HG03159 (cell line): ENCODE measurements at regions not wholly inside any gene's neighbourhood (a gene's known extent, or its start where the extent isn't known, plus 50 kb on each side); places are given as distances from the start of the nearest gene placed in this dataset.

Experiments
- ATAC-seq: cut with Tn5 transposase; IDR thresholded peaks from one replicate; pipeline ENCODE4 v1.9.1; 2021; ENCODE audit warnings: mild to moderate bottlenecking, moderate library complexity; ENCODE audit not compliant: unreplicated experiment

GRCh38 chr1:165034136-165034809 lies 322.2 kb downstream of the LMX1A start:
- ATAC-seq = no peak

- ATAC-seq = no peak
Measured at GRCh38 chr1:165031001-165031400, 325.5 kb downstream of the LMX1A start.

GRCh38 chr1:165025805-165026204 lies 330.7 kb downstream of the LMX1A start:
- ATAC-seq = no peak

- no peak for ATAC-seq
Measured at GRCh38 chr1:165014753-165015152, 341.8 kb downstream of the LMX1A start.

- no peak for ATAC-seq
Measured at GRCh38 chr1:165011991-165012531, 344.5 kb downstream of the LMX1A start.

- no peak for ATAC-seq
Measured at GRCh38 chr1:165011186-165011585, 345.3 kb downstream of the LMX1A start.

GRCh38 chr1:165010418-165011070 lies 346.0 kb downstream of the LMX1A start:
- no peak for ATAC-seq

- ATAC-seq = no peak
Measured at GRCh38 chr1:165006831-165007230, 349.7 kb downstream of the LMX1A start.

- no peak for ATAC-seq
Measured at GRCh38 chr1:164999146-164999545, 357.4 kb downstream of the LMX1A start.

GRCh38 chr1:164991763-164992314 lies 364.7 kb downstream of the LMX1A start:
- no peak for ATAC-seq

GRCh38 chr1:164983023-164983650 lies 373.4 kb downstream of the LMX1A start:
- ATAC-seq = no peak

GRCh38 chr1:164982545-164982944 lies 374.0 kb downstream of the LMX1A start:
- ATAC-seq = no peak

- ATAC-seq = no peak
Measured at GRCh38 chr1:164977561-164977960, 379.0 kb downstream of the LMX1A start.

- ATAC-seq = no peak
Measured at GRCh38 chr1:164971921-164972415, 384.5 kb downstream of the LMX1A start.

- ATAC-seq = no peak
Measured at GRCh38 chr1:164971391-164971790, 385.1 kb downstream of the LMX1A start.

GRCh38 chr1:164969253-164969652 lies 387.3 kb downstream of the LMX1A start:
- ATAC-seq = no peak

GRCh38 chr1:164967300-164967699 lies 389.2 kb downstream of the LMX1A start:
- ATAC-seq = no peak

- no peak for ATAC-seq
Measured at GRCh38 chr1:164961715-164962114, 394.8 kb downstream of the LMX1A start.

GRCh38 chr1:164958982-164959768 lies 397.3 kb downstream of the LMX1A start:
- ATAC-seq = no peak

GRCh38 chr1:164953815-164954214 lies 394.8 kb downstream of the PBX1 start:
- ATAC-seq = no peak

GRCh38 chr1:164953098-164953497 lies 394.1 kb downstream of the PBX1 start:
- no peak for ATAC-seq
